CD4-positive, CD25-positive, alpha-beta regulatory T cell (primary cell): ENCODE measurements at regions not wholly inside any gene's neighbourhood (a gene's known extent, or its start where the extent isn't known, plus 50 kb on each side); places are given as distances from the start of the nearest gene placed in this dataset.

ENCODE experiments used
- ATAC-seq, 2 donors: fragments of 150-1000 bp; cut with Tn5 transposase; one replicate each; pipeline ENCODE4 v1.10.0; 2021; ENCODE audit warnings: low read depth in 2 of 2, moderate number of reproducible peaks in 2 of 2, moderate library complexity in 1 of 2
- DNase-seq, 3 donors: peaks; one replicate each; pipeline versions ENCODE4 v3.0.0 to v3.0.0-alpha.2; 2012 to 2022; ENCODE audit warnings: mixed read lengths in 1 of 3
- H3K27ac ChIP-seq: one replicate; pipeline ENCODE4 v1.7.0; 2013; ENCODE audit warnings: mild to moderate bottlenecking, low read length; ENCODE audit not compliant: insufficient read depth, poor library complexity, severe bottlenecking
- H3K27me3 ChIP-seq: one replicate; pipeline ENCODE4 v1.7.0; 2013; ENCODE audit warnings: low read length; ENCODE audit not compliant: control insufficient read depth, insufficient read depth
- H3K36me3 ChIP-seq: one replicate; pipeline ENCODE4 v1.7.0; 2013; ENCODE audit warnings: mild to moderate bottlenecking, low read length, moderate library complexity; ENCODE audit not compliant: control insufficient read depth, insufficient read depth
- H3K4me1 ChIP-seq: 2 replicates; pipeline ENCODE4 v1.7.0; 2013; ENCODE audit warnings: mild to moderate bottlenecking, low read length; ENCODE audit not compliant: insufficient read depth, control insufficient read depth, poor library complexity, severe bottlenecking
- H3K4me3 ChIP-seq: one replicate; pipeline ENCODE4 v1.7.0; 2013; ENCODE audit warnings: low read depth, mild to moderate bottlenecking, low read length, moderate library complexity
- H3K9me3 ChIP-seq, 2 experiments: 1 replicate in 1 of 2; 2 replicates in 1 of 2; pipeline ENCODE4 v1.7.0; 2013; ENCODE audit warnings: low read length in 2 of 2, mild to moderate bottlenecking in 1 of 2, moderate library complexity in 1 of 2; ENCODE audit not compliant: control insufficient read depth in 2 of 2
- H3K27ac Mint-ChIP-seq, 3 donors: one replicate each; pipeline ENCODE4 v1.8.0; 2020 to 2022; ENCODE audit warnings: mild to moderate bottlenecking in 3 of 3, mixed read lengths in 3 of 3, moderate library complexity in 2 of 3
- H3K27me3 Mint-ChIP-seq: one replicate; pipeline ENCODE4 v1.8.0; 2022; ENCODE audit warnings: mild to moderate bottlenecking, mixed read lengths
- H3K36me3 Mint-ChIP-seq: one replicate; pipeline ENCODE4 v1.8.0; 2020; ENCODE audit warnings: mixed read lengths
- H3K4me1 Mint-ChIP-seq, 4 donors: one replicate each; pipeline ENCODE4 v1.8.0; 2020 to 2022; ENCODE audit warnings: mixed read lengths in 4 of 4, mild to moderate bottlenecking in 1 of 4
- H3K4me3 Mint-ChIP-seq, 4 donors: one replicate each; pipeline ENCODE4 v1.8.0; 2020 to 2022; ENCODE audit warnings: mild to moderate bottlenecking in 4 of 4, mixed read lengths in 4 of 4, moderate library complexity in 3 of 4
- H3K9me3 Mint-ChIP-seq, 7 donors: one replicate each; pipeline ENCODE4 v1.8.0; 2020 to 2022; ENCODE audit warnings: mixed read lengths in 7 of 7, mild to moderate bottlenecking in 3 of 7, moderate library complexity in 2 of 7

DNA sequence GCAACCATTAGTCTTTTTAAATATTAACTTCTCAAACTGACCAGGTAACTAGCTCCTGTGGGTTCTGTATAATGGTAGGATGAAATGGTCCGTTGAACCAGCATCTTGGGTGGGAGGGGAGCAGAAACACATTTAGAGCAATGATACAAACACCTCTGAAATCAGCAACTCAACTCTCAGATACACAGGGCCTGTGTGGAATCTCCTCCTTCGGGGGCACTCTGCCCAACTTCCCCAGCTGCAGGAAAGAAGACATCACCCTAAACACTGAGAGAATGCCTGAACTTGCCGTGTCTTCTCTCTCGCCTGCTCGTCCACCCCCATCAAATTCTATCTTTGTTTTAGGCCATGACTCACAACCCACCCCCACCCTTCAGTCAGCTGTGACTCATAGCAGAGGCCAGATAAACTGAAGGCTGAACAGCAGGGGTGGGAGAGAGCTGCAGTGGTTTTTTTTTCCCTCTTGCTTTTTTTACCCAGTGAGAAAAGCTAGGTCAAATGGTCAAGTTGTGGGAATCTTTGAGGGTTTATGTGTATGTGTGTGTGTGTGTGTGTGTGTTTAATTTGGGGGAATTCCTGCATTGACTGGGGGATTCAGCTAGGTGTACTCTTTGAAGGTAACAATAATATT lies 593.4 kb upstream of the JAG1 start:
- H3K4me1 ChIP-seq = no peaks in the 10 kb centered on the region
- Mint-ChIP-seq H3K27me3 (no peaks in the 10 kb centered on the region), H3K4me3 (no peak overlapping the region), H3K4me1 (no peaks in the 10 kb centered on the region), H3K36me3 (no peaks in the 10 kb centered on the region), H3K27ac (no peak overlapping the region), H3K9me3 (peaks cover 0 to 13% (median 6%) of the 10 kb centered on the region in 7 donors)
- ATAC-seq (no peak), DNase-seq (no peak)
- H3K4me3 ChIP-seq = no peak overlapping the region
- peaks cover 0 to 3% of the 10 kb centered on the region in 2 experiments for H3K9me3 ChIP-seq
- no peak overlapping the region for H3K27ac ChIP-seq
- H3K27me3 ChIP-seq = no peaks in the 10 kb centered on the region
- H3K36me3 ChIP-seq = no peaks in the 10 kb centered on the region

DNA sequence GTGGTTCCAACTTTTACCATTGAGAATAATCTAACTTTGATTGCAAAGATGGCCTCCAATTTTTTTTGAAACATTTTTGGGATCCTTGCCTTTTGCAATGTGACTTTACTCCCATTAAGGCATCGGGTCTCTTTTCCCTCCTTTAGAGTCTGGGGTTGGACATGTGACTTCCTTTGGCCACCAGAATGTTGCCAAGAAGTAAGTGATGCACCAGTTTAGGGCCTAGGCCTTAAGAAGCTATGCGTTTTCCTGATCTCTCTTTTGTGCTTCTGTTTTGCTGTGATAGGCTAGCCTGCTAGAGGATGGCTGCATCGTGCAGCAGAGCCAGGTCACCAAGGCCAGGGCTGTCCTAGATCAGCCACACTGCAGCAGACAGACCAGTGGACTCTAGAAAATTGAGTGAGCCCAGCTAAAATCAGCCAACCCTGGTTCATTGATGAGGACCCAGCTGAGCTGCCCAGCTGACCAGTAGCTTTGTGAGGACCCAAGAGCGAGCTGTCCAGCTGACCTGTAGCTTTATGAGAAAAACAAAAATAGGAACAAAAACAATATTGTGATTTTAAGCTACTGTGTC lies 594.0 kb upstream of the JAG1 start:
- Histone ChIP-seq H3K36me3 (no peaks in the 10 kb centered on the region), H3K4me1 (no peaks in the 10 kb centered on the region), H3K27me3 (no peaks in the 10 kb centered on the region), H3K27ac (no peak overlapping the region), H3K4me3 (no peak overlapping the region), H3K9me3 (peaks cover 0 to 3% of the 10 kb centered on the region in 2 experiments)
- no peaks in the 10 kb centered on the region for H3K27me3 Mint-ChIP-seq
- H3K4me3 Mint-ChIP-seq = no peak overlapping the region
- no peak for ATAC-seq
- H3K9me3 Mint-ChIP-seq = peaks cover 0 to 13% (median 4%) of the 10 kb centered on the region in 7 donors
- DNase-seq = no peak
- H3K27ac Mint-ChIP-seq = no peak overlapping the region
- no peaks in the 10 kb centered on the region for H3K36me3 Mint-ChIP-seq
- H3K4me1 Mint-ChIP-seq = no peaks in the 10 kb centered on the region

DNA sequence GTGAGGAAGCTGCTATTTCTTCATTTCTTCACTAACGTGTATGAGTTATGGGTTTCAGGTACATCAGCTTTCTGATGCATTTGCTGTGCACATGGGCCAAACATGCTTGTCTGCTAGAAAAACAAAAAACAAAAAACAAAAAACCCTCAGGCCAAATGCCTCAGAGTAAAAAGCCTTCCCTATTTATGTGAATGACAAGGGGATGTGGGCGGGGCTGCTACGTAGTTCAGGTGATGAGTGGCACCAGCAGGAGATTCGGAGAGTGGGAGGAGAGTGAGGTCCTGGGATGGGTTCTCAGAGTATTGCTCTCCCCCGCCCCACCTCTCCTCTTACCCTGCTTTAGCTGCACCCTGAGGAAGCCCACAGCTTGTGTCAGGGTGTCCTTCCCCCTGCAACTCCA lies 596.8 kb upstream of the JAG1 start:
- Mint-ChIP-seq H3K27me3 (no peaks in the 10 kb centered on the region), H3K9me3 (peaks cover 0 to 8% (median 0%) of the 10 kb centered on the region in 7 donors), H3K4me3 (no peak overlapping the region), H3K4me1 (no peaks in the 10 kb centered on the region), H3K27ac (no peak overlapping the region), H3K36me3 (no peaks in the 10 kb centered on the region)
- ATAC-seq (no peak), DNase-seq (no peak)
- no peak overlapping the region for H3K4me3 ChIP-seq
- H3K4me1 ChIP-seq = no peaks in the 10 kb centered on the region
- no peaks in the 10 kb centered on the region for H3K27me3 ChIP-seq
- no peak overlapping the region for H3K27ac ChIP-seq
- peaks cover 0 to 2% of the 10 kb centered on the region in 2 experiments for H3K9me3 ChIP-seq
- no peaks in the 10 kb centered on the region for H3K36me3 ChIP-seq

DNA sequence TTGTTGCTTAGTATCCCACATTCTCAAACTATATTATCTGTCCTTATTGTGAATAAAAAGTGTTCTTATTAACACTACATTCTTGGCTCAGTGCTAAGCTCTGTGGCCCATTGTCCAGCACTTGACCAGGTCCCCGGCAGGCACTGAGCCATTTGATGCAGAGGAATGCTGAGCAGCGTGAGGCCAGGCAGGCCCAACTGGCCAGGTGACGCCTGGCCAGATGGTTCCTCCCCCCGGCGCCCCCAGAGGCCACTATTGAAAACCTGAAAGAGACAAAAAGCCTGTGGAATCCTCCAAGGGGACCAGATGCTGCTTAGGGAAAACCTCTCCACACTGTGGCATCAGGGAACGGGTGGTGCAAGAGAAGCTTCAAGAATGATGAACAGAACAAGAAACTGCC lies 597.5 kb upstream of the JAG1 start:
- Histone ChIP-seq H3K27me3 (no peaks in the 10 kb centered on the region), H3K27ac (no peak overlapping the region), H3K9me3 (no peaks in the 10 kb centered on the region), H3K36me3 (no peaks in the 10 kb centered on the region), H3K4me1 (no peaks in the 10 kb centered on the region), H3K4me3 (no peak overlapping the region)
- H3K36me3 Mint-ChIP-seq = no peaks in the 10 kb centered on the region
- no peak overlapping the region for H3K27ac Mint-ChIP-seq
- no peak overlapping the region for H3K4me3 Mint-ChIP-seq
- no peak for DNase-seq
- H3K4me1 Mint-ChIP-seq = no peaks in the 10 kb centered on the region
- no peak for ATAC-seq
- H3K27me3 Mint-ChIP-seq = no peaks in the 10 kb centered on the region
- H3K9me3 Mint-ChIP-seq = peaks cover 0 to 8% (median 0%) of the 10 kb centered on the region in 7 donors

DNA sequence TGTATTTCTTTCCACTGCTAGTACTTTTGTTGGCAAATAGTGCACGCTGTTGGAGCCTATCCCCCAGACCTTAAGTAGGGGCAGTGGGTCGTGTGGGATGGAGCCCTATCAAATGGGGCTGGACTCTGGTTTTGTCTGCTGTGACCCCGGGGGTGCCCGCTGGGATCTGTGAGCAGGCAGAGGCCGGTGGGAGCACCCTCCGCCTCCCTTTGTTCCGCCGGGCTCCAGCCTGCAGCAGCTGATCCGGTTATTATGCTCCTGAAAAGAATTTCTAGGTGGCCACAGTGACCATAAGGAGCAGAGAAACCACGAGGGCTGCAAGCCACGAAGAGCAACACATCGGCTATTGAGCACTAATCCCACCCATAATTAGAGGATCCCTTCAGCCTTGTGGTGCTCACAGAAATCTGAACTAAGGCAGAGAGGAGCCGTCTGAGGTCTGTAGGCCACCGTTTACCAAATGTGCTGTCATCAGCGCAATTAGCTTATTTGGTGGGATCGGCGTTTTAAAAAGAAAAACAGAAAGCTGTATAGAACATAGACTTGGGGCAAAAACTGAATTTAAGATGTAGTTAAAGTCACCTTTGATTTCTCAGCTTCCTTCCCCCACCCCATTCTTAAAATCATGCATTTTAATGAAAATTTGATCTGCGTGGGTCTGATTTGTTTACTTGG lies 598.3 kb upstream of the JAG1 start:
- no peak overlapping the region for H3K27ac Mint-ChIP-seq
- ATAC-seq (no peak), DNase-seq (no peak)
- Histone ChIP-seq H3K4me1 (no peaks in the 10 kb centered on the region), H3K4me3 (no peak overlapping the region), H3K36me3 (no peaks in the 10 kb centered on the region), H3K9me3 (no peaks in the 10 kb centered on the region), H3K27me3 (no peaks in the 10 kb centered on the region), H3K27ac (no peak overlapping the region)
- H3K36me3 Mint-ChIP-seq = no peaks in the 10 kb centered on the region
- no peaks in the 10 kb centered on the region for H3K27me3 Mint-ChIP-seq
- H3K4me3 Mint-ChIP-seq = no peak overlapping the region
- H3K9me3 Mint-ChIP-seq = peaks cover 0 to 8% (median 0%) of the 10 kb centered on the region in 7 donors
- H3K4me1 Mint-ChIP-seq = no peaks in the 10 kb centered on the region

DNA sequence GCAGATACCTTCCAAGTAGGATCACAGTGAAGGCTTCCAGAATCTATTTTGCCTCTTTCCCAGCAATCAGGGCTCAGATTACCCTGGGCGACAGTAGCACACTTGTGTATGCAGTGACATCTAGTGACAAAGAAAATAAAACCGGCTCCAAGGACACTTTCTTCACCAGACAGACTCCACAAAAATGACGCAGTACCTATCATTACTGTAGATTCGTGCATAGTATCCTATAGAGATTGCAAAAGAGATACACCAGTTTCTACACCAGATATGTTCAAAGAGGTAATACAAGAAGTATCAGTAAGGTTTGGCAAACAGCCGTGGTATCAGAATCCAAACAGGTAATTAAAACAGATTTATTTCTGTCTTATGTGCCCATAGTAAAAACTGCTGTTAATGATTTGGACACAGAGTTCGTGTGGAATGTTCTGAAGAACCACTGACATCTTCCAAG lies 600.4 kb upstream of the JAG1 start:
- no peaks in the 10 kb centered on the region for H3K9me3 ChIP-seq
- Mint-ChIP-seq H3K36me3 (no peaks in the 10 kb centered on the region), H3K4me1 (no peaks in the 10 kb centered on the region), H3K27ac (no peak overlapping the region), H3K9me3 (peaks cover 0 to 14% (median 7%) of the 10 kb centered on the region in 7 donors), H3K4me3 (no peak overlapping the region), H3K27me3 (no peaks in the 10 kb centered on the region)
- H3K4me1 ChIP-seq = no peaks in the 10 kb centered on the region
- H3K27ac ChIP-seq = no peak overlapping the region
- H3K4me3 ChIP-seq = no peak overlapping the region
- H3K36me3 ChIP-seq = no peaks in the 10 kb centered on the region
- DNase-seq = no peak
- H3K27me3 ChIP-seq = no peaks in the 10 kb centered on the region
- no peak for ATAC-seq

DNA sequence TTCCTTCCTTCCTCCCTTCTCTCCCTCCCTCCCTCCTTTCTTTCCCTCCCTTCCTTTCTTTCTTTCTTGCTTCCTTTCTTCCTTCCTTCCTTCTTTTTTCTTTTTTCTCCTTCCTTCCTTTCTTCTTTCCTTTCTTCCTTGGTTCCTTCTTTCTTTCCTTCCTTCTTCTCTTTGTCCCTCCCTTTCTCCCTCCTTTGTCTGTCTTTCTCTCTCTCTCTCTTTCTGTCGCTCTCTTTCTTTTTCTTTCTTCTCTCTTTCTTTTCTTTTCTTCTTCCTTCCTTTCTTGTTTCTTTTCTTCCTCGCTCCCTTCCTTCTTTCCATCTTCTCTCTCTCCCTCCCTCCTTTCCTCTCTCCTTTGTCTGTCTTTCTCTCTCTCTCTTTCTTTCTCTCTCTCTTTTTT lies 601.9 kb upstream of the JAG1 start:
- Histone ChIP-seq H3K27me3 (no peaks in the 10 kb centered on the region), H3K9me3 (no peaks in the 10 kb centered on the region), H3K36me3 (no peaks in the 10 kb centered on the region), H3K4me1 (no peaks in the 10 kb centered on the region), H3K4me3 (no peak overlapping the region), H3K27ac (no peak overlapping the region)
- DNase-seq (no peak), ATAC-seq (no peak)
- Mint-ChIP-seq H3K27me3 (no peaks in the 10 kb centered on the region), H3K9me3 (peaks cover 0 to 16% (median 7%) of the 10 kb centered on the region in 7 donors), H3K36me3 (no peaks in the 10 kb centered on the region), H3K4me1 (no peaks in the 10 kb centered on the region), H3K27ac (no peak overlapping the region), H3K4me3 (no peak overlapping the region)

DNA sequence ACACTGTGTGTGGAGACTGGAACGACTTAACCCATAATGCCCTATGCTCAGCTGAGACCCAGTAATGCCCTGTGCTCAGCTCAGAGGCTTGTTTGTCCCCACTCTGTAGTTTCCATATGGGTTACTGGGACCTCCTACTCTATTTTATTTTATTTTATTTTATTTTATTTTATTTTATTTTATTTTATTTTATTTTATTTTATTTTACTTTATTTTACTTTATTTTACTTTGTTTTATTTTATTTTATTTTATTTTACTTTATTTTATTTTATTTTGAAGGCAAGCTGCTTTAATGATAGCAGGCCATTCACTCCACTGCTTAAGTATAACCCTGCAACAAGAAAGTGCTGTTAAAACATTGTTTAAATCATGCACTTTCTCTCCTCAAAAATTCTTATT lies 603.4 kb upstream of the JAG1 start:
- Mint-ChIP-seq H3K36me3 (no peaks in the 10 kb centered on the region), H3K27me3 (no peaks in the 10 kb centered on the region), H3K4me1 (no peaks in the 10 kb centered on the region), H3K27ac (no peak overlapping the region), H3K4me3 (no peak overlapping the region), H3K9me3 (peaks cover 0 to 22% (median 7%) of the 10 kb centered on the region in 7 donors)
- Histone ChIP-seq H3K27ac (no peak overlapping the region), H3K9me3 (no peaks in the 10 kb centered on the region), H3K36me3 (no peaks in the 10 kb centered on the region), H3K4me3 (no peak overlapping the region), H3K27me3 (no peaks in the 10 kb centered on the region), H3K4me1 (no peaks in the 10 kb centered on the region)
- no peak for ATAC-seq
- no peak for DNase-seq
